A673 (cell line): ENCODE measurements at regions not wholly inside any gene's neighbourhood (a gene's known extent, or its start where the extent isn't known, plus 50 kb on each side); places are given as distances from the start of the nearest gene placed in this dataset.

ENCODE experiments used
- CTCF ChIP-seq: fragments of 300-800, 200-600 bp; sonication (generic); conservative IDR thresholded peaks from 2 replicates; pipeline ENCODE4 v1.5.1; 2017; ENCODE audit warnings: low read depth, mild to moderate bottlenecking, antibody characterized with exemption, low read length, moderate library complexity, mixed read lengths
- EZH2 ChIP-seq: fragments of 200-600 bp; sonication (generic); IDR thresholded peaks from 2 replicates; pipeline ENCODE4 v1.6.1; 2017; ENCODE audit warnings: borderline replicate concordance, low read depth, mild to moderate bottlenecking, mixed read lengths, antibody characterized with exemption, low read length; ENCODE audit not compliant: poor library complexity, severe bottlenecking

GRCh38 chr5:155278532-155278931 is 265.0 kb downstream of the KIF4B start:
- TF ChIP-seq CTCF (no peak), EZH2 (no peak)
